GM12891 (cell line): ENCODE measurements at regions not wholly inside any gene's neighbourhood (a gene's known extent, or its start where the extent isn't known, plus 50 kb on each side); places are given as distances from the start of the nearest gene placed in this dataset.
"Not testable (repeated sequence)": the region's sequence is repeated elsewhere in the genome, so short reads cannot be mapped to it uniquely, and the experiment has no call there.

Source experiments
- PAX5 ChIP-seq: IDR thresholded peaks from 2 replicates; pipeline ENCODE4 v1.6.1; 2011; ENCODE audit warnings: low read length, moderate library complexity, mild to moderate bottlenecking; ENCODE audit not compliant: insufficient read depth, severe bottlenecking
- POLR2A ChIP-seq: IDR thresholded peaks from 2 replicates; pipeline ENCODE4 v1.6.1; 2011; ENCODE audit warnings: low read depth, low read length, control low read depth
- POLR2AphosphoS5 ChIP-seq: IDR thresholded peaks from 2 replicates; pipeline ENCODE4 v1.6.1; 2011; ENCODE audit warnings: low read depth, low read length, control low read depth
- POU2F2 ChIP-seq: IDR thresholded peaks from 2 replicates; pipeline ENCODE4 v1.6.1; 2011; ENCODE audit warnings: low read depth, mild to moderate bottlenecking, control low read depth, low read length, moderate library complexity
- SPI1 ChIP-seq: IDR thresholded peaks from 2 replicates; pipeline ENCODE4 v1.6.1; 2011; ENCODE audit warnings: low read depth, low read length, control low read depth
- TAF1 ChIP-seq: IDR thresholded peaks from 2 replicates; pipeline ENCODE4 v1.6.1; 2011; ENCODE audit warnings: low read depth, low read length, control low read depth

DNA sequence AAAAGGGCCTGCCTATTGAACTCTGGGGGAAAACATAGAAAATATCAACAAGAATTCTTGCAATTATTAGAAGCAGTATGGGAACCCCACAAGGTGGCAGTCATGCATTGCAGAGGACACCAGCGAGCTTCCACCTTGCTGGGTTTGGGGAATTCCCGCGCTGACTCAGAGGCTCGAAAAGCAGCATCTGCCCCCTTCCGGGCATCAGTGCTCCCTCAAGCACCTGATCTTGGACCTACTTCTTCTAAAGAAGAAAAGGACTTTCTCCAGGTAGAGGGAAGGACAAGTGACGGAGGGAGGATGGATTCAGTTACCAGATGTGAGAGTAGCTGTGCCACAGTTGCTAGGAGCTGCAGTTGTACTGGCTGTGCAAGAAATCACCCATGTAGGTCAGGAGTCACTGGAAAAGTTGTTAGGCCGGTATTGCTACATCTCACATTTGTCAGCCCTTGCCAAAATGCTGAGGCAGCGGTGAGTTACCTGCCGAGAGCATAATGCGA lies 415.7 kb downstream of the DIRAS2 start:
- TF ChIP-seq POLR2A, SPI1, POLR2AphosphoS5, TAF1, POU2F2, PAX5: not testable (repeated sequence)
